NB4 (cell line): ENCODE measurements at regions not wholly inside any gene's neighbourhood (a gene's known extent, or its start where the extent isn't known, plus 50 kb on each side); places are given as distances from the start of the nearest gene placed in this dataset.

Experiments
- DNase-seq: peaks from one replicate; pipeline ENCODE4 v3.0.0; 2010; ENCODE audit warnings: low read depth
- H3K4me3 ChIP-seq: one replicate; pipeline ENCODE4 v1.5.1; 2011; ENCODE audit warnings: mild to moderate bottlenecking, low read depth, low read length, moderate library complexity
- CTCF ChIP-seq: IDR thresholded peaks from one replicate; pipeline ENCODE4 v1.5.1; 2012; ENCODE audit warnings: low read depth, low read length
- MAX ChIP-seq: IDR thresholded peaks from 2 replicates; pipeline ENCODE4 v1.6.1; 2011; ENCODE audit warnings: low read depth, low read length
- MYC ChIP-seq: IDR thresholded peaks from 2 replicates; pipeline ENCODE4 v1.6.1; 2011; ENCODE audit warnings: low read depth, low read length
- POLR2A ChIP-seq: IDR thresholded peaks from 2 replicates; pipeline ENCODE4 v1.6.1; 2011; ENCODE audit warnings: mild to moderate bottlenecking; ENCODE audit not compliant: insufficient read length; ENCODE audit errors: extremely low read depth

- TF ChIP-seq MYC, result no peak
- TF ChIP-seq CTCF, result no peak
- TF ChIP-seq POLR2A, result no peak
- no peak for TF ChIP-seq MAX
- no peak overlapping the region for H3K4me3 ChIP-seq
- DNase-seq, result no peak
Measured at GRCh38 chr7:86972072-86972471, 87.4 kb downstream of the ELAPOR2 start.

GRCh38 chr7:86970986-86971385, 88.5 kb downstream of the ELAPOR2 start:
- DNase-seq, result no peak
- H3K4me3 ChIP-seq, result no peak overlapping the region
- TF ChIP-seq MYC, result no peak
- no peak for TF ChIP-seq MAX
- TF ChIP-seq CTCF, result no peak
- TF ChIP-seq POLR2A, result no peak

GRCh38 chr7:86970547-86970946, 88.9 kb downstream of the ELAPOR2 start:
- DNase-seq, result no peak
- no peak overlapping the region for H3K4me3 ChIP-seq
- TF ChIP-seq CTCF, result no peak

GRCh38 chr7:86969865-86970264, 89.6 kb downstream of the ELAPOR2 start:
- TF ChIP-seq POLR2A (no peak), MAX (no peak), CTCF (no peak), MYC (no peak)
- H3K4me3 ChIP-seq, result no peak overlapping the region
- no peak for DNase-seq

- TF ChIP-seq CTCF (no peak), MAX (no peak)
- DNase-seq, result no peak
- H3K4me3 ChIP-seq, result no peak overlapping the region
Measured at GRCh38 chr7:86968618-86969017, 90.8 kb downstream of the ELAPOR2 start.

- TF ChIP-seq MAX, result no peak
- no peak for TF ChIP-seq POLR2A
- TF ChIP-seq CTCF, result no peak
- TF ChIP-seq MYC, result no peak
- H3K4me3 ChIP-seq, result no peak overlapping the region
- no peak for DNase-seq
Measured at GRCh38 chr7:86966916-86967315, 92.5 kb downstream of the ELAPOR2 start.
